ENCODE measurements at regions not wholly inside any gene's neighbourhood (a gene's known extent, or its start where the extent isn't known, plus 50 kb on each side); places are given as distances from the start of the nearest gene placed in this dataset.

- peak; percentile 3 for DNase-seq (ENCODE audit: low spot score)
Measured at GRCh38 chr15:87349181-87349580, 907.4 kb downstream of the NTRK3 start.

- DNase-seq (ENCODE audit: low spot score) = no peak
Measured at GRCh38 chr15:87348746-87349145, 907.8 kb downstream of the NTRK3 start.

- DNase-seq (ENCODE audit: low spot score) = no peak
Measured at GRCh38 chr15:87347806-87348515, 908.6 kb downstream of the NTRK3 start.

- no peak for DNase-seq (ENCODE audit: low spot score)
Measured at GRCh38 chr15:87345961-87346360, 910.6 kb downstream of the NTRK3 start.

- DNase-seq (ENCODE audit: low spot score) = no peak
Measured at GRCh38 chr15:87343966-87344365, 912.6 kb downstream of the NTRK3 start.

- DNase-seq (ENCODE audit: low spot score) = no peak
Measured at GRCh38 chr15:87340370-87340769, 916.2 kb downstream of the NTRK3 start.

- no peak for DNase-seq (ENCODE audit: low spot score)
Measured at GRCh38 chr15:87326269-87326668, 930.3 kb downstream of the NTRK3 start.

GRCh38 chr15:87322870-87323269 is 933.7 kb downstream of the NTRK3 start:
- no peak for DNase-seq (ENCODE audit: low spot score)

GRCh38 chr15:87322265-87322664 is 934.3 kb downstream of the NTRK3 start:
- DNase-seq (ENCODE audit: low spot score) = no peak

- DNase-seq (ENCODE audit: low spot score) = no peak
Measured at GRCh38 chr15:87317900-87318299, 938.6 kb downstream of the NTRK3 start.

GRCh38 chr15:87312221-87312620 is 944.3 kb downstream of the NTRK3 start:
- no peak for DNase-seq (ENCODE audit: low spot score)

- no peak for DNase-seq (ENCODE audit: low spot score)
Measured at GRCh38 chr15:87300146-87300545, 956.4 kb downstream of the NTRK3 start.

- no peak for DNase-seq (ENCODE audit: low spot score)
Measured at GRCh38 chr15:87294854-87295253, 961.7 kb downstream of the NTRK3 start.

GRCh38 chr15:87293031-87293430 is 963.5 kb downstream of the NTRK3 start:
- DNase-seq (ENCODE audit: low spot score) = no peak

GRCh38 chr15:87287156-87287555 is 969.4 kb downstream of the NTRK3 start:
- no peak for DNase-seq (ENCODE audit: low spot score)

- no peak for DNase-seq (ENCODE audit: low spot score)
Measured at GRCh38 chr15:87269566-87269965, 987.0 kb downstream of the NTRK3 start.

GRCh38 chr15:87268675-87269074 is 987.9 kb downstream of the NTRK3 start:
- DNase-seq (ENCODE audit: low spot score) = no peak

GRCh38 chr15:87267798-87268197 is 988.7 kb downstream of the NTRK3 start:
- DNase-seq (ENCODE audit: low spot score) = no peak

- no peak for DNase-seq (ENCODE audit: low spot score)
Measured at GRCh38 chr15:87263871-87264270, 992.7 kb downstream of the NTRK3 start.

GRCh38 chr15:87263296-87263695 is 993.2 kb downstream of the NTRK3 start:
- no peak for DNase-seq (ENCODE audit: low spot score)

- DNase-seq (ENCODE audit: low spot score) = no peak
Measured at GRCh38 chr15:87245592-87245991, 1010.9 kb downstream of the NTRK3 start.

GRCh38 chr15:87243474-87243873 is 1013.1 kb downstream of the NTRK3 start:
- DNase-seq (ENCODE audit: low spot score) = no peak

- no peak for DNase-seq (ENCODE audit: low spot score)
Measured at GRCh38 chr15:87239582-87240230, 1016.8 kb downstream of the NTRK3 start.
